ENCODE measurements at regions not wholly inside any gene's neighbourhood (a gene's known extent, or its start where the extent isn't known, plus 50 kb on each side); places are given as distances from the start of the nearest gene placed in this dataset.

DNA sequence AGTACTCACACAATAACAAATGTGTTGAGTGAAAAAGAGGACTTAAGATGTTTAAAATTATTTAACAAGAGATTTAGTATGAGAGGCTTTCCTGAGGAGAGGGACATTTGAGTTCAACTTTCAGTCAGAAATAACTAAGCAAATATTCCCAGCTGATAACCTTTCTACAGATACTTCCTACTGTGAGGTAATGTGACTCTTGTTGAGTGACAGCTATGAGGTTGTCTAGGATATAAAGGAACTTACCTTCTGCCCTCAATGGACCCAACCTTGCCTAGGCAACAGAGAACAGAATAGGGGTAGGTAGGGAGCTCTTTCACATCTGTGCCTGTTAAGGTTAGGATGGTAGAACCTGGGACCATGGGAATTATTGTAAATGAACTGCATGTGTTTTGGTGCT, 54.7 kb downstream of the GLUD2 start:
- Mint-ChIP-seq H3K9me3 (no peaks in the 10 kb centered on the region), H3K4me1 (no peaks in the 10 kb centered on the region), H3K36me3 (no peaks in the 10 kb centered on the region), H3K4me3 (no peak overlapping the region), H3K27me3 (no peaks in the 10 kb centered on the region), H3K27ac (no peak overlapping the region)
- CTCF ChIA-PET: no interaction called here
- DNase-seq: no peak

GRCh38 chrX:121103381-121103780, 56.0 kb downstream of the GLUD2 start:
- Mint-ChIP-seq H3K4me3 (no peak overlapping the region), H3K4me1 (no peaks in the 10 kb centered on the region), H3K9me3 (no peaks in the 10 kb centered on the region), H3K36me3 (no peaks in the 10 kb centered on the region), H3K27me3 (no peaks in the 10 kb centered on the region), H3K27ac (no peak overlapping the region)
- DNase-seq: no peak
- CTCF ChIA-PET: no interaction called here

DNA sequence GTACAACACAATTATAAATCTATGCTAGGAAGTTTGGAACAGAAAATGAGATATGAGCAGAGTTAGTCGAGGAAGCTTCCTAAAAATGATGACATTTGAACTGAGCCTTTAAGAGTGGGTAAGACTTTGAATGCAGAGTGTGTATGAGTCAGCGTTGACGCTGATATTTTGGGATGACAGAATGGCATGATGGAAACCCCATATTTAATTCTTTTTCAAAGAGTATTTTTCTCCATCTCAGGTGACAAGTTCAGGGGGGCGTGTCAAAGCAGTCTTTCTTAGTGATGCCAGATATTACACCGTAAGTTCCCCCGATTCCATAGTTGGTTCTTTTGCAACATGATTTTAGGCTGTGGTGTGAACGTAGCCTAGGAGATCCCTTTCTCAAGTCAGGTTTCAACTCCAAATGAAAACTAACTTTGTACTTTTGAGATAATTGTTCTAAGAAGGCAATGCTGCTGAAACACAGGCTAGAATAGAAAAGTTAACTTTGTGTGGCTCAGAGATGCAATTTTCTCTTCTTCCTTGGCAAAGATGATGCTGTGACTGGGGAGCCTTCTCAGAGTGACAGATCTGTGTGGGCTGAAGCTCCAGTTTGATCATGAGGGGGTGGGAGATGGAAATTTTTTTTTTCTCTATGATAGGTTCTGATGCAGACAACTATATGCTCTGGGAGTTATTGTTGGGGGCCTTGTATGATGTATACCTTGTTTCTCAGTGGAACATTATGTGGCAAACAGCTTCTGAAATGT, 59.2 kb downstream of the GLUD2 start:
- H3K27me3 Mint-ChIP-seq: no peaks in the 10 kb centered on the region
- no peak overlapping the region for H3K4me3 Mint-ChIP-seq
- H3K27ac Mint-ChIP-seq: no peak overlapping the region
- H3K36me3 Mint-ChIP-seq: no peaks in the 10 kb centered on the region
- no peaks in the 10 kb centered on the region for H3K9me3 Mint-ChIP-seq
- no peaks in the 10 kb centered on the region for H3K4me1 Mint-ChIP-seq
- DNase-seq: no peak
- CTCF ChIA-PET: no interaction called here

DNA sequence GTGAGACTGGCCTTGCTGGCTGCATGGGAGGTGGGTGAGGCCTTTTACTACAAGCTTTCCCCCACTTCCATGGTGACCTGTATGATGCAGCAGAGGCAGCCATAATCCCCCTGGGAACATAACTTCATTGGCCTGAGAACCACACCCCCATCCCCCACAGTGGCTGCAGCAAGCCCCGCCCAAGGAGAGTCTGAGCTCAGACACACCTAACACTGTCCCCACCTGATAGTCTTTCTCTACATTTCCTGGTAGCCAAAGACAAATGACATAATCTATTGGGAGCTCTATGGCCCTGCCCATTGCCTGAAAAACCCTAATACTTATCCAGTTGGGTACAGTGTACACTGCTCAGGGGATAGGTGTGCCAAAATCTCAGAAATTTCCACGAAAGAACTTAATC, 62.6 kb downstream of the GLUD2 start:
- H3K4me1 Mint-ChIP-seq: no peaks in the 10 kb centered on the region
- no peaks in the 10 kb centered on the region for H3K36me3 Mint-ChIP-seq
- H3K27ac Mint-ChIP-seq: no peak overlapping the region
- no peaks in the 10 kb centered on the region for H3K9me3 Mint-ChIP-seq
- no peaks in the 10 kb centered on the region for H3K27me3 Mint-ChIP-seq
- CTCF ChIA-PET: no interaction called here
- DNase-seq: no peak
- H3K4me3 Mint-ChIP-seq: no peak overlapping the region

DNA sequence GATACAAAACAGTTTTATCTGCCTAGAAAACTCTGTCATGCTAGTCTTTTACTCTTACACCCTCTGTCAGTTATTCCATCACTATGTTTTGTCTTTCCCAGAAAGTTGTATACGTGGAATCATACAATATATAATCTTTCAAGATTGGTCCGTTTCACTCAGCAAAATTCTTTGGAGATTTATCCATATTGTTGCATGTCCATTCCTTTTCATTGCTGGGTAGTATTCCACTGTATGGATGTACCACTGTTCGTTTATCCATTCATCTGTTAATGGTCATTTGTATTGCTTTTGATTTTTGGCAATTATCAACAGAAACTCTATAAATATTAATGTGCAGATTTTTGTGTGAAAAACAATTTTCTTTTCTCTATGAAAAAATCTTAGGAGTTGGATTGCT, 63.1 kb downstream of the GLUD2 start:
- CTCF ChIA-PET: no interaction called here
- no peaks in the 10 kb centered on the region for H3K36me3 Mint-ChIP-seq
- no peaks in the 10 kb centered on the region for H3K9me3 Mint-ChIP-seq
- no peaks in the 10 kb centered on the region for H3K4me1 Mint-ChIP-seq
- no peaks in the 10 kb centered on the region for H3K27me3 Mint-ChIP-seq
- H3K27ac Mint-ChIP-seq: no peak overlapping the region
- no peak for DNase-seq
- no peak overlapping the region for H3K4me3 Mint-ChIP-seq

- Mint-ChIP-seq H3K27ac (no peak overlapping the region), H3K27me3 (no peaks in the 10 kb centered on the region), H3K4me3 (no peak overlapping the region), H3K36me3 (no peaks in the 10 kb centered on the region), H3K4me1 (no peaks in the 10 kb centered on the region), H3K9me3 (no peaks in the 10 kb centered on the region)
- CTCF ChIA-PET: no interaction called here
- no peak for DNase-seq
These were observed 67.3 kb downstream of the GLUD2 start for GRCh38 chrX:121114691-121115090.

- H3K27me3 Mint-ChIP-seq: no peaks in the 10 kb centered on the region
- H3K27ac Mint-ChIP-seq: no peak overlapping the region
- no peak overlapping the region for H3K4me3 Mint-ChIP-seq
- no peaks in the 10 kb centered on the region for H3K9me3 Mint-ChIP-seq
- H3K36me3 Mint-ChIP-seq: no peaks in the 10 kb centered on the region
- no peaks in the 10 kb centered on the region for H3K4me1 Mint-ChIP-seq
- DNase-seq: no peak
- CTCF ChIA-PET: interaction anchor here (0.7 kb wide), 1 partner anchor 37 kb away, joined by 3 read pairs; no protein-coding TSS in a partner anchor
These were observed 73.5 kb downstream of the GLUD2 start for GRCh38 chrX:121120690-121121605.

GRCh38 chrX:121122332-121122731, 74.9 kb downstream of the GLUD2 start:
- DNase-seq: no peak
- no peak overlapping the region for H3K4me3 Mint-ChIP-seq
- CTCF ChIA-PET: no interaction called here

GRCh38 chrX:121128925-121129877, 81.8 kb downstream of the GLUD2 start:
- Mint-ChIP-seq H3K4me1 (no peaks in the 10 kb centered on the region), H3K27ac (no peak overlapping the region), H3K4me3 (no peak overlapping the region), H3K9me3 (no peaks in the 10 kb centered on the region), H3K27me3 (no peaks in the 10 kb centered on the region), H3K36me3 (no peaks in the 10 kb centered on the region)
- no peak for DNase-seq
- CTCF ChIA-PET: no interaction called here

More at GRCh38 chrX:121122332-121122731, 74.9 kb downstream of the GLUD2 start:
- H3K9me3 Mint-ChIP-seq: no peaks in the 10 kb centered on the region
- H3K4me1 Mint-ChIP-seq: no peaks in the 10 kb centered on the region
- no peak overlapping the region for H3K27ac Mint-ChIP-seq
- H3K27me3 Mint-ChIP-seq: no peaks in the 10 kb centered on the region
- no peaks in the 10 kb centered on the region for H3K36me3 Mint-ChIP-seq

GRCh38 chrX:121132675-121133074, 85.3 kb downstream of the GLUD2 start:
- Mint-ChIP-seq H3K27me3 (no peaks in the 10 kb centered on the region), H3K9me3 (no peaks in the 10 kb centered on the region), H3K36me3 (no peaks in the 10 kb centered on the region), H3K27ac (no peak overlapping the region), H3K4me1 (no peaks in the 10 kb centered on the region), H3K4me3 (no peak overlapping the region)
- CTCF ChIA-PET: no interaction called here
- DNase-seq: no peak

DNA sequence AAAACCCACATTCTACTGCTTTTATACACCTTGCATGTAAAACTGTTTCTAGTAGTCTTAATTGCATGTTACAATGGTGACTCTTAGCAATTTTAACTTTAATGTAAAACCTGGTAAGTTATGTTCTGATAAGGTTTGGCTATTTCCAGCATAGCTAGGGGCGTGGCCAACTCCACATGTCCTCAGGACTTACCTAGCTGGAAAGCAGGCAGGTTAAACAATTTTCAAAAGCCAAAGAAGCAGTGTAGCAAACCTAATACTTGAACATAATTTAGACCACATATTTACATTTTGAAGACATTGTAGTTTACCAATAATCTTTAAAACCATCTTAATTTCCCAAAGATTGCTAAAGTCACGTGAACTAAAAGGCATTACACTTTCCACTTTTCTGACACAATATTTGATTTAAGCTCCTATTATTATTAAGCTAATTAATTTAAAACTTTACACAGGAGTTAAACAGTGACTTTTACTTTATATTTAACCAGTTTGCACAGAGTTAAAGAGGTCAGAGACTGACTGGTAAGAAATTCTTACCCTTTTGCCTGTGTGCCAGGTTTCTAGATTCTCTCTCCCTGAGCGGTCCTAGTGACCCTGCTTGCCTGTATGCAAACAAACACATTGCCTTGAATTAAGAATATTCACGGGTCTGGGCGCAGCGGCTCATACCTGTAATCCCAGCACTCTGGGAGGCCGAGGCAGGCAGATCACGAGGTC, 88.2 kb downstream of the GLUD2 start:
- DNase-seq: no peak
- H3K27me3 Mint-ChIP-seq: no peaks in the 10 kb centered on the region
- CTCF ChIA-PET: no interaction called here
- no peak overlapping the region for H3K4me3 Mint-ChIP-seq
- H3K4me1 Mint-ChIP-seq: no peaks in the 10 kb centered on the region
- no peak overlapping the region for H3K27ac Mint-ChIP-seq
- H3K9me3 Mint-ChIP-seq: no peaks in the 10 kb centered on the region
- H3K36me3 Mint-ChIP-seq: no peaks in the 10 kb centered on the region

GRCh38 chrX:121146059-121146628, 98.7 kb downstream of the GLUD2 start:
- CTCF ChIA-PET: no interaction called here
- no peaks in the 10 kb centered on the region for H3K27me3 Mint-ChIP-seq
- no peaks in the 10 kb centered on the region for H3K4me1 Mint-ChIP-seq
- H3K27ac Mint-ChIP-seq: no peak overlapping the region
- no peak overlapping the region for H3K4me3 Mint-ChIP-seq
- no peak for DNase-seq
- H3K36me3 Mint-ChIP-seq: no peaks in the 10 kb centered on the region
- H3K9me3 Mint-ChIP-seq: no peaks in the 10 kb centered on the region

GRCh38 chrX:121150217-121150616, 102.8 kb downstream of the GLUD2 start:
- Mint-ChIP-seq H3K9me3 (no peaks in the 10 kb centered on the region), H3K4me1 (no peaks in the 10 kb centered on the region), H3K27me3 (no peaks in the 10 kb centered on the region), H3K27ac (no peak overlapping the region), H3K4me3 (no peak overlapping the region), H3K36me3 (no peaks in the 10 kb centered on the region)
- DNase-seq: no peak
- CTCF ChIA-PET: no interaction called here
